ENCODE measurements at regions not wholly inside any gene's neighbourhood (a gene's known extent, or its start where the extent isn't known, plus 50 kb on each side); places are given as distances from the start of the nearest gene placed in this dataset.
"Not testable (repeated sequence)": the region's sequence is repeated elsewhere in the genome, so short reads cannot be mapped to it uniquely, and the experiment has no call there.

DNA sequence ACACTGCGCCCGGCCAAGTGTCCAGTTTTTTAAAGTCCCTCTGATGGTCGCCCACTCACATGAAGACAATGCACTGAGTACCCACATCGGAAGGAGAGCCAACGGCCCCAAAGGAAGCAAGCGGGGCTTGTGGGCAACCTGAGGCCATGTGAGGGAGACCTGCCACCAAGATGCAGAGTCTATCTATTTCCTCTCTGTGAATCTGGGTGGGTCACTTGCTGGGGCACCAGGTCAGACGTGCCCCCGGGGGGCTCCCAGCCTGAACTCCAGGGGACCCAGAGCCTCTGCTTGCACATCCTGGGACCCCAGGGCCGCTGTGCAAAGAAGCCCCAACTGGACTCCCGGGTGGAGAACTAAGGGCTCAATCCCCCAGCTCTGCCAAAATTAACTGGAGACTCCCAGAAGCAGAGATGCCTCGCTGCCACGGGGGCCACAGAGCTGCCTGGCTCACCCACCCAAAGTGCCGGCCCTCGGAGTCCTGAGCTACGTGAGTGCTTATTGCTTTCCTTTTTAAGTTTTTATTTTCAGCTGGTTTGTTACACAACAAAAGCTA, 106.4 kb downstream of the BRD1 start:
- DNase-seq (ENCODE audit: low read depth in 2 of 2), result no peak

- DNase-seq (ENCODE audit: low read depth in 2 of 2), result no peak
These were observed 107.3 kb downstream of the BRD1 start for GRCh38 chr22:49720279-49720959.

GRCh38 chr22:49719046-49719445, 108.6 kb downstream of the BRD1 start:
- DNase-seq (ENCODE audit: low read depth in 2 of 2), result no peak

DNA sequence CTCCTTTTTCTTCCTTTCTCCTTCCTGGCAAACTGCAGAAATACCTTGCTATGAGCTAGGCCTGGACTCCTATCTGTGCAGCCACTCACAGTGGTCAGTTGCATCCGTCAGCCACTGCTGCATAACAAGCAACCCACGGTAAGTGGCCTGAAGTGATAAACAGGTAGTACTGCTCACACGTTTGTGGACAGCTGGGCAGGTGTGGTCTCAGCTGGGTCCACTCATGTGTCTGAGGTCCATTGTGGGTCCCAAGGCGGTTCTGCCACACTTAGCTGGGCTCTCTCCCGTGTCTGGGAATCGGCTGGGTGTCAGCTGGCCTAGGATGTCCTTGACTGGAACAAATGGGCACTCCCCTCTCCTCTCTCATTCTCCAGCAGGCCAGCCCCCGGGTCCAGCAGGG, 109.3 kb downstream of the BRD1 start:
- no peak for DNase-seq (ENCODE audit: low read depth in 2 of 2)

GRCh38 chr22:49717322-49717919, 110.3 kb downstream of the BRD1 start:
- DNase-seq (ENCODE audit: low read depth in 2 of 2), result no peak

- no peak for DNase-seq (ENCODE audit: low read depth in 2 of 2)
These were observed 111.2 kb downstream of the BRD1 start for GRCh38 chr22:49716441-49716840.

DNA sequence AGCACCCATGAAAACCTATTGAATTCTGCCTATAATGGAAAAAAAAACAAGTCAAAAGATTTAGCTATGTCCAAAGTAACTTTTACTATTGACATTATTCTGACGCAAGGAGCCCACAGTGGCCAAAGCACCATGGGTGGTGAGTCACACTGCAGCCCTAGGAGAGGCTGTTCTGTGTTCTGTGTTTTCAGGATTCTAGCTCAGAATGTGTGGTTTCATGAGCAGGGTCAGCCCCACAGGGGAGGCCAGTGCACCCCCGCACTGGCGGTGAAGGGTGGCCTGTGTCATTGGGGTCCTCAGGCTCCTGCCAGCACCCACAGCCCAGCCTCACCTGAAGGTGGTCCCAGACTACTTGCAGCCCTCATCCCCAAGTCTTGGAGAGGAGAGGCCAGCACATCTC, 112.2 kb downstream of the BRD1 start:
- DNase-seq (ENCODE audit: low read depth in 2 of 2), result no peak

DNA sequence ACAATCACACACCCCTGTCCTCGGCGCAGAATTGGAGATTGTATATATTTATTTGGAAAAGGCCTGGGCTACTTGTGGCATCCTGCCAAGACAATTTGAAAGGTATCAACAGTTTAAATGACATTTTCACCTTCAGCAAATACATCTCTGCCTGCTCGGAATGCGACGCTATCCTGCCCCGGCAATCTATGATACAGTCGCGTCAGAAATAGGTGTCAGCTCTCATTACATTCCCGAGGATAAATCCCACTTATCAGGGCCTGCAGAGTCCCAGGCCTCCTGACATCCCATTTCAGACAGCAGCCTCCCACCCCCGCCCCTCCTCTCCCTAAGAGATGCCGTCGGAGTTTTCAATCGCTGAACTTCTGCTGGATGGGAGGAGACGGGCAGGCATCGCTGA, 114.7 kb downstream of the BRD1 start:
- DNase-seq (ENCODE audit: low read depth in 2 of 2), result no peak

DNA sequence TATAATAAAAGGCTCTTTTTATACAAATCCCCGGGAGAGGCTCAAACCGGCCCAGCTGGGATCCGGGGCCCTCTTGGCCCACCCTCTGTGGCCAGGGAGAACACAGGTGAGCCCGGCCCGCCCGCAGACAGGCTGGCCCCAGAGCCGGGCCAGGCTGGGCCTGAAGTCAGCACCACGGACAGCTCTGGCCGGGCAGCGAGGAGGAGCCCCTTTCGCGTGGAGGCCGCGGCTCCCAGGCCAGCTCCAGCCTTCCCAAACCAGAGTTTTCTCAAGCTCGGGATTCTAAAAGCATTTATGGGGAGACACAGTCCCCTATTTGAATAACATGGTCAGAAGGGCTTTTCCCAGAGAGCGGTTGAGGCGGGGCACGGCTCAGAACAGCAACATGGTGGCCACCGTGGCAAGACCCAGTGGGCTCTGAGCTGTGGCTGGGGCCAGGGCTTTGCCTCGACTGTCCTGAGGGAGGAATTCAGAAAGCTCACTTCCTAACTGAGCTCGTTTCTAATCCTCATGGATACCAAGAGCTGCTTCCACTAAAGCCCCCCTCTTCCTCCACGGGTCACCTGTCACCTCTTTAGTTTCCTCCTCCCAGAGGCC, 115.4 kb downstream of the BRD1 start:
- peak; percentile 16 to 38 for DNase-seq (ENCODE audit: low read depth in 2 of 2)

DNA sequence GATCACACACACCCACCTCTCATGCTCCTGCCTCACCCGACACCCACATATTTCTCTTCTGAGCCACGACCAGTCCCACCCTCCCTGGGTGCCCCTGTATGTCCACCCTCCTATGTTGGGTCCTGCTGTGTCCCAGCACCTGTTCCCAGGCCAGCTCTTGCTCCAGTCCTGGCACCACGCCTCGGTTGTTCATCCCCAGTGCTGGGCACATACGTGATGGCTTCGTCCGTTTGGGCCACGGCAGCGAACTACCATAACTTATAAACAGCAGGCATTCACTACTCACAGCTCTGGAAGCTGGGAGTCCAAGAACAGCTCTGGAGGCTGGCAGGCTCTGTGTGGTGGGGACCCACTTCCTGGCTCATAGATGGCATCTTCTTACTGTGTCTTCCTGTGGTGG, 116.9 kb downstream of the BRD1 start:
- DNase-seq (ENCODE audit: low read depth in 2 of 2), result no peak

DNA sequence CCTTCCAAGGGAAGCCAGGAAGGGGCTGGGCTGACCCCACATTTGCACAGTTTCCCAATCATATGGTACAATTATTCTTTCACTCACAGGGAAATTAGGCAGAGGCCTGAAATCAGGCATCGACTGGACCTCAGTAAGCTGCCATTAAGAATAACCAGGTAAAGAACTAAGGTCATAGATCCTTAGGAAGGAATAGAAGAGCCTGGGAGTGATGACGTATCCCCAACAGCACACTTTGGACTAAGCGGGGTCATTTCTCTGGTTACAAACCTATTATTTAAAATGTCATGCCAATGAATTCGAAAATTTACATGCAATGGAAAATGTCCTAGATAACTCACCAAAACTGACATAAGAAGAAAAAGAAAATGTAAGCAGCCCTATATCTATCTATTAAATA, 118.2 kb downstream of the BRD1 start:
- no peak for DNase-seq (ENCODE audit: low read depth in 2 of 2)

- no peak for DNase-seq (ENCODE audit: low read depth in 2 of 2)
These were observed 121.7 kb downstream of the BRD1 start for GRCh38 chr22:49705972-49706352.

DNA sequence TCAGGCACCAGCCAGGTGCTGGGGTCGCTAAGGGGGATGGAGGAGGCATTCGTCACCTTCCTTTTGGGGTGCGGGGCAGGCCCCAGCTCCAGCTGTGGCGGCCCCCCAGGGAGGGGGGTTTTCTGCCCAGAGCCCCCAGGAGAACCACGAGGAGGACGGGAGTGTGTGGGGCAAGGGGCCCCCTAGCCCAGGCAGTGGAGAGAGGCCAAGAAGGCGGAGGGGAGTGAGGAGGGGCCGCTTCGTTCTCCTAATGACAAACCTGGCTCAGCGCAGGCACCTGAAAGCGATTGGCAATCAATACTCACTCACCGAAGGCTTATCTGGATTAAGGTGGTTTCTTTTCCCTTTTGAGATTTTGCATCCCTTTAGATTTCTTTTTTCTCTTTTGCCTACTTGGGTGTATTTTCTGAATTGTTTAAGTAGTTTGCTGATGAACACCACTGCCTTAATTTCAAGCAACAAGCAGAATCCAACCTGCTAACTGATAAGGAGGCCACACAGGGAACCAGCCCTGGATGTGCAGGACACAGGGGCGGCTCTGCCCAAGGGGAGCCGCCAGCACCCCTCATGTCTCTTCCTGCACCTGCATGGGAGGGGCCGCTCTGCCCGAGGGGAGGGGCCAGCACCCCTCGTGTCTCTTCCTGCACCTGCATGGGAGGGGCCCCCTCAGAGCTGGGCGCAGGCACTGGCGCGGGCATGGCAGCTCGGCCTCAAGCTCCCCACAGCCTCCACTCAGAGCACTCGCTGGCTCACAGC, 122.3 kb downstream of the BRD1 start:
- DNase-seq (ENCODE audit: low read depth in 2 of 2), result no peak

DNA sequence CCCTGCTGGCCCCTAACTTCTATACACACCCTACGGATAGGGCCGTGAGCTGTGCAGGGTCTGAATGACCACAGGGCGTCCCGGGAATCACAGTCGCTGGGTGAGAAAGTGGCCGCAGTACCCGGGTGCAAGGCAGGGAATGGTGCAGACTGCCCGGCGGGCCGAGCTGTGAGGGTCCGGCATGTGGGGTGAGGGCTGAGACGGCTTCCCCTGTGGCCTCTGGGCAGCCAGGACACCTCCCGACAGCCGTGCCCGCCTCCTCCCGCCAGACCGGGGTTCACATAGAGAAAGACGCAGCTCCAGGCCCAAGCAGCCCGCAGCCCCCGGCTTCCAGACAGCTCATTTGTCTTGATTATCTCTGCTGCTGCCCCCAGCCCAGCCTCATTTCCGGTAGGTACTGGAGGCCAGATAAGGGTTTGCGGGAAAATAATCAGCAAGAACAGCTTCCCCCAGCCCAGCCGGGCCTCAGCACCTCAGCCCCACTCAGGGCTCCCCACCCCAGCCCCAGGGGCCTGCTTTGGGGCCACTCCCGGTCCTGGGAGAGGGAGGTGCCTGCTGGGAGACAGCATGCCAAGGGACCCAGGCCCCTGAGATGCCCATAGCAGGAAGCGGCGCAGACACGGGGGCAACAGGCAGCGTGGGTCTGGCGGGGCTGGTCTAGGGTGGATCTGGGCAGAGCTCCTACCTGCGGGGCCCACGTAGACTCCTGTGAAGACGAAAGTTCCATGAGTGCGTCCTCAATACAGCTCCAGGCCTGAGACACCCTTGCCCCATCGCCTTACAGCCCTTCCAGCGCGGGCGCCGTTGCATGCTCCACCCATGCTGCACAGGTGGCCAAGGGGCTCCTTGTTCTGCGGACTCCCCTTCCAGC, 123.1 kb downstream of the BRD1 start:
- no peak for DNase-seq (ENCODE audit: low read depth in 2 of 2)

DNA sequence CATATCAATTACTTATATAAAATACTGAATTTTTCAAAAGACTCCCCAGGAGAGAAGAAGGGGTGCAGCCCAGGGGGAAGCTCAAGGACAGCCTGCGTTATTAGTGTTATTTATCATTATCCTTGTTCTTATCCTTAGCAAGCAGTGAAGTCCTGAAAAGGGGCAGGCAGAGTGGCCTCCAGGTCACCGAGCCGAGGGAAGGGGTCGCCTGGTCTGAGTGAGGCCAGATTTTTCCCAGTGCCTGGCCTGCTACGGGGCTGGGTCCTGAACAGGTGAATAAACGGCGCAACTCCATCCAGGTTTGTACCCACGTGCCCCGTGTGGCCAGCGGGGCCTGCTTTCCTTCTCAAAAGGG, 123.7 kb downstream of the BRD1 start:
- DNase-seq (ENCODE audit: low read depth in 2 of 2), result no peak

GRCh38 chr22:49703505-49703904, 124.2 kb downstream of the BRD1 start:
- no peak for DNase-seq (ENCODE audit: low read depth in 2 of 2)

DNA sequence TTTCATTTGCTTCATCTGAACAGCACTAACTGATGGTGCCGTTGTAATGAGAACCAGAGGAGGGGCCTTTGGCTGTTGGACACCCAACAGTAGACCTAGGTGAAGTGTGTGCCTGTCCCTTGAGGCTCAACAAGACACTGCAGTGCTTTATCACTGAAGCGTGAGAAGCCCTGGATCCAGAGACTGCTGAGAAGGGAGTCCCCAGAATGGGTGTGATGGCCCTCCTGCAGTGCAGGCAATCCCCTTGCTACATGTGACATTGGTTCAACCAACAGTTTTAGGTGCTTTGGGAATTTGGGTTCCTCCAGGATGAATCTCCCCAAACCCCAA, 125.6 kb downstream of the BRD1 start:
- no peak for DNase-seq (ENCODE audit: low read depth in 2 of 2)

DNA sequence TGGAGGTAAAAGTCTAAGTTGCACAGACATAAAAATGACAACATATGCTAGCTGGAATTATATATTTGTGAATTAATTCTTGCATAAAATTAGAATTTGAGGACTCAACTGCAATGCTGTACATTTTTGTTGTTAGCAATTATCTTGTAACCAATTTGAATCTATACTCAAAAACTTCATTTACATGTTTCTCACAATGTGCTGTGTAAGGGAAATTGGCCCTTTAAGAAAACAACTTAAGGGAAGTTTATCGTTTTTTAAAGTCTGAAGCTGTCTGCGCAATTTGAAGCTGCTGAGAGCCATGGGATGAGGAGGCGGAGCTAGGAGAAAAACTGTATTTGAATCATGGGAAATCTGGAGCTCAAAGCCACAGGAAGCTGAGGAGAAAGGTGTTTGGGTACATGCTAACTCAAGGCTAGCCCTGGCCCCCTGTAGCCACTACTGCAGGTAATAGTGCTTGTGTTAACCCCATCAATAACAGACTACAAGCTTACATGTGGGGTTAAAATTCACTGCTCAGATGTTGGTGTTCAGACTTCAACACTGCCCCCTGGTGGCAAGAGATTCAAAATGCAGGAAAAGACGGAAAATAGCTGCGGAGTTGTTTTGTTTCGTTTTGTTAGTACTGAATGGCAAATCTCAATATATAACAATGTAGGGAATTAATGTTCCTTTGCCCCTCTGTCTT, 126.1 kb downstream of the BRD1 start:
- DNase-seq (ENCODE audit: low read depth in 2 of 2), result peak; percentile 7 to 9

GRCh38 chr22:49699928-49700498, 127.7 kb downstream of the BRD1 start:
- DNase-seq (ENCODE audit: low read depth in 2 of 2), result no peak

DNA sequence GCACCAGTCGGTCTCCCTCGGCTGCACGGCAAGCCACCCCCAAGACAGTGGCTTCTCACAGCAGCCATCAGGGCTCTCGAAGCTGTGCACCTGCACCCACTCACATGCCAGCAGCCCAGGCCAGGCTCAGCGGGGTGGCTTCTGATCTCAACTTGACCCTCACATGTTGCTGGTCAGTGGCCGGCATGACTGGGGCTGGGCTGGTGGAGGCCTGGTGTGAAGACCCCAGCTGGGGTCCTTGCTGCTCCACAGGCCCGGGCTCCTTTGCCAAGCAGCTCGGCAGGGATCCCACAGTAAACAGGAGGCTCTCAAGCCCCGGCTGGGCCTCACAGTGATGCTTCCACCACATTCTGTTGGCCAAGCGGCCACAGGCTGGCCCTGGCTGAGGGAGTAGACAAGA, 128.2 kb downstream of the BRD1 start:
- DNase-seq (ENCODE audit: low read depth in 2 of 2), result no peak

DNA sequence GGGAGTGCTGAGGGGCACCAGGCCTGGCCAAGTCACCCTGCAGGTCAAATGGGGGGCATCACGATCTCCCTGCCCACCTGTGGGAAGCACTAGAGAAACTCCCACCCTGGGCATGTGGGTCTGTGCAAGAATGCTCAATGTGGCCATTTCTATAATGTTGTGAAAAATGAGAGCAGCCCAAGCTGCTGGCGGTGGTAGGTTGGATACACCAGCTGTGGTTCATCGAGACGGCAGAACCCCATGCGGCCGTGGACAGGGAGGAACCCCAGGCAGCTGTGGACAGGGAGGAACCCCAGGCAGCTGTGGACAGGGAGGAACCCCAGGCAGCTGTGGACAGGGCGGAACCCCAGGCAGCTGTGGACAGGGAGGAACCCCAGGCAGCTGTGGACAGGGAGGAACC, 129.1 kb downstream of the BRD1 start:
- not testable (repeated sequence) for DNase-seq (ENCODE audit: low read depth in 2 of 2)
